SK-N-SH (cell line): ENCODE measurements at regions not wholly inside any gene's neighbourhood (a gene's known extent, or its start where the extent isn't known, plus 50 kb on each side); places are given as distances from the start of the nearest gene placed in this dataset.
"Not testable (repeated sequence)": the region's sequence is repeated elsewhere in the genome, so short reads cannot be mapped to it uniquely, and the experiment has no call there.

Experiments used
- CTCF ChIA-PET: fragments of 300-600, 350-600 bp; formaldehyde crosslinking; extraction: SDS; loops from one replicate; lab custom pipeline; 2021; lab: Yijun Ruan, JAX
- POLR2A ChIA-PET: fragments of 350-600 bp; sonication (Branson Sonifier 250); formaldehyde crosslinking; extraction: SDS; loops from one replicate; lab custom pipeline; 2020; ENCODE audit warnings: antibody characterized with exemption, inconsistent platforms; lab: Yijun Ruan, JAX
- DNase-seq: peaks from one replicate; pipeline ENCODE4 v3.0.0; 2012
- H2AFZ ChIP-seq: fragments of 200-600 bp; sonication (generic); 2 replicates; pipeline ENCODE4 v1.8.1; 2016; ENCODE audit warnings: antibody characterized with exemption, mild to moderate bottlenecking, low read depth
- H3F3A ChIP-seq: fragments of 200-600 bp; sonication (generic); replicated peaks from 2 replicates; pipeline ENCODE3; 2016; ENCODE audit warnings: antibody characterized with exemption, mild to moderate bottlenecking; ENCODE audit not compliant: insufficient read depth
- H3K27ac ChIP-seq, 2 experiments: fragments of 200-500 bp in 1 of 2; fragments of 200-600 bp in 1 of 2; sonication (Bioruptor generic) in 1 of 2; sonication (generic), shearing (Covaris generic) in 1 of 2; 2 replicates each; pipeline versions ENCODE4 v1.5.1 to v1.6.1; 2014 to 2016; ENCODE audit warnings: low read depth in 2 of 2, inconsistent platforms in 1 of 2, low read length in 1 of 2, mild to moderate bottlenecking in 1 of 2, mixed read lengths in 1 of 2
- H3K27me3 ChIP-seq: fragments of 200-600 bp; sonication (generic), shearing (Covaris generic); 2 replicates; pipeline ENCODE4 v1.6.1; 2016; ENCODE audit warnings: mixed run types; ENCODE audit not compliant: insufficient read depth
- H3K36me3 ChIP-seq, 2 experiments: fragments of 200-500 bp in 1 of 2; fragments of 200-600 bp in 1 of 2; sonication (Bioruptor generic) in 1 of 2; sonication (generic) in 1 of 2; replicated peaks in 1 of 2; 2 replicates each; pipeline versions ENCODE3 to v1.5.1; 2014 to 2016; ENCODE audit warnings: low read length in 1 of 2, mild to moderate bottlenecking in 1 of 2; ENCODE audit not compliant: insufficient read depth in 2 of 2, control insufficient read depth in 1 of 2
- H3K4me1 ChIP-seq, 2 experiments: fragments of 200-500 bp in 1 of 2; fragments of 200-600 bp in 1 of 2; sonication (Bioruptor generic) in 1 of 2; sonication (generic), shearing (Covaris generic) in 1 of 2; 2 replicates each; pipeline versions ENCODE4 v1.5.1 to v1.6.1; 2014 to 2016; ENCODE audit warnings: low read depth in 1 of 2, low read length in 1 of 2, mixed run types in 1 of 2; ENCODE audit not compliant: insufficient read depth in 2 of 2, control insufficient read depth in 1 of 2
- H3K4me2 ChIP-seq: fragments of 200-600 bp; sonication (generic), shearing (Covaris generic); 2 replicates; pipeline ENCODE4 v1.6.1; 2017; ENCODE audit warnings: mixed run types
- H3K4me3 ChIP-seq, 2 experiments: fragments of 200-500 bp in 1 of 2; fragments of 200-600 bp in 1 of 2; sonication (Bioruptor generic) in 1 of 2; sonication (generic), shearing (Covaris generic) in 1 of 2; 2 replicates each; pipeline versions ENCODE4 v1.5.1 to v1.8.1; 2014 to 2016; ENCODE audit warnings: low read depth in 2 of 2, inconsistent platforms in 1 of 2, low read length in 1 of 2, mild to moderate bottlenecking in 1 of 2, mixed read lengths in 1 of 2, moderate library complexity in 1 of 2
- H3K79me2 ChIP-seq: fragments of 200-600 bp; sonication (generic); 2 replicates; pipeline ENCODE4 v1.8.1; 2017; ENCODE audit warnings: mild to moderate bottlenecking; ENCODE audit not compliant: insufficient read depth
- H3K9ac ChIP-seq: fragments of 200-600 bp; sonication (generic); 2 replicates; pipeline ENCODE4 v1.6.1; 2017; ENCODE audit warnings: mixed run types
- H3K9me2 ChIP-seq: fragments of 200-600 bp; sonication (generic); 2 replicates; pipeline ENCODE4 v1.6.1; 2017; ENCODE audit warnings: mixed run types
- H3K9me3 ChIP-seq: fragments of 200-600 bp; sonication (generic); 2 replicates; pipeline ENCODE4 v1.6.1; 2017; ENCODE audit warnings: mixed run types, mild to moderate bottlenecking, moderate library complexity
- H4K20me1 ChIP-seq: fragments of 200-600 bp; sonication (generic); 2 replicates; pipeline ENCODE4 v1.6.1; 2017; ENCODE audit warnings: mild to moderate bottlenecking, mixed run types; ENCODE audit not compliant: insufficient read depth
- EZH2phosphoT487 ChIP-seq: fragments of 200-600 bp; sonication (generic); IDR thresholded peaks from 2 replicates; pipeline ENCODE4 v1.6.1; 2017; ENCODE audit warnings: low read depth, mixed run types, mild to moderate bottlenecking, antibody characterized with exemption, moderate library complexity, borderline replicate concordance
- FOSL2 ChIP-seq: IDR thresholded peaks from 2 replicates; pipeline ENCODE4 v1.4.0; 2012; ENCODE audit warnings: low read depth, mild to moderate bottlenecking, moderate library complexity, borderline replicate concordance
- MXI1 ChIP-seq: IDR thresholded peaks from 2 replicates; pipeline ENCODE4 v1.6.1; 2012; ENCODE audit warnings: mild to moderate bottlenecking, low read depth, low read length, improper control_type of control experiment
- RCOR1 ChIP-seq: fragments of 150-350 bp; IDR thresholded peaks from 2 replicates; pipeline ENCODE4 v1.6.1; 2017; ENCODE audit warnings: antibody characterized with exemption, low read length
- TCF12 ChIP-seq: IDR thresholded peaks from 2 replicates; pipeline ENCODE4 v1.4.0; 2012
- YY1 ChIP-seq: IDR thresholded peaks from 2 replicates; pipeline ENCODE4 v1.4.0; 2012; ENCODE audit warnings: low read depth, mild to moderate bottlenecking
- WGBS: methylation state at CpG from one replicate; pipeline ENCODE4 v1.1.6; 2017; ENCODE audit warnings: low lambda C conversion rate; 5-methylcytosine and 5-hydroxymethylcytosine counted together
- TF ChIP-seq, protein P1 (sequence below): IDR thresholded peaks from 2 replicates; pipeline ENCODE4 v1.4.0; 2012; ENCODE audit warnings: low read depth, borderline replicate concordance
- TF ChIP-seq, protein P2 (sequence below): IDR thresholded peaks from 2 replicates; pipeline ENCODE4 v1.6.1; 2012; ENCODE audit warnings: mild to moderate bottlenecking, low read depth, low read length, moderate library complexity
- TF ChIP-seq, protein P3 (sequence below): IDR thresholded peaks from 2 replicates; pipeline ENCODE4 v1.4.0; 2012; ENCODE audit warnings: low read depth

DNA sequence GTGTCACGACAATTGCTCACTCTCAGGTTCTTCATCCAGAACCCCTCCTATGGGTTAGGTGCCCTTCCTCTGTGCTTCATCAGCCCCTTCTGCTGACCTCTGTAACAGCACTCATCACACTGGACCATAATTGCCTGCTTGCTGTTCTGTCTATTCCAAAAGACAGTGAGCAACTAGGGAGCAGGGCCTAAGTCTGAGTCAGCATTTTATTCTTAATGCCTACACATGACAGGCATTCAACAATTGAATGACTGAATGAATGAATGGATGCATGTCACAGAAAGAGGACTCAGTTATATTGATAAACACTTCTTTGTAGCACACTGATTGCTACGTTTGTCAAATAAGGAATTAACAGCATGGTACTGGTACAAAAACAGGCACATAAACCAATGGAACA lies 317.0 kb downstream of the ZIC3 start:
- H3K9me3 ChIP-seq = no peaks in the 10 kb centered on the region
- H3K9ac ChIP-seq = no peak overlapping the region
- no peaks in the 10 kb centered on the region for H4K20me1 ChIP-seq
- H3K79me2 ChIP-seq = no peaks in the 10 kb centered on the region
- no peak overlapping the region for H3K4me2 ChIP-seq
- DNase-seq = no peak
- TF ChIP-seq EZH2phosphoT487 (no peak), MXI1 (no peak), YY1 (no peak), TCF12 (no peak), RCOR1 (no peak), FOSL2 (no peak)
- TF ChIP-seq, protein P1, sequence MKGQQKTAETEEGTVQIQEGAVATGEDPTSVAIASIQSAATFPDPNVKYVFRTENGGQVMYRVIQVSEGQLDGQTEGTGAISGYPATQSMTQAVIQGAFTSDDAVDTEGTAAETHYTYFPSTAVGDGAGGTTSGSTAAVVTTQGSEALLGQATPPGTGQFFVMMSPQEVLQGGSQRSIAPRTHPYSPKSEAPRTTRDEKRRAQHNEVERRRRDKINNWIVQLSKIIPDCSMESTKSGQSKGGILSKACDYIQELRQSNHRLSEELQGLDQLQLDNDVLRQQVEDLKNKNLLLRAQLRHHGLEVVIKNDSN = no peak
- TF ChIP-seq, protein P2, sequence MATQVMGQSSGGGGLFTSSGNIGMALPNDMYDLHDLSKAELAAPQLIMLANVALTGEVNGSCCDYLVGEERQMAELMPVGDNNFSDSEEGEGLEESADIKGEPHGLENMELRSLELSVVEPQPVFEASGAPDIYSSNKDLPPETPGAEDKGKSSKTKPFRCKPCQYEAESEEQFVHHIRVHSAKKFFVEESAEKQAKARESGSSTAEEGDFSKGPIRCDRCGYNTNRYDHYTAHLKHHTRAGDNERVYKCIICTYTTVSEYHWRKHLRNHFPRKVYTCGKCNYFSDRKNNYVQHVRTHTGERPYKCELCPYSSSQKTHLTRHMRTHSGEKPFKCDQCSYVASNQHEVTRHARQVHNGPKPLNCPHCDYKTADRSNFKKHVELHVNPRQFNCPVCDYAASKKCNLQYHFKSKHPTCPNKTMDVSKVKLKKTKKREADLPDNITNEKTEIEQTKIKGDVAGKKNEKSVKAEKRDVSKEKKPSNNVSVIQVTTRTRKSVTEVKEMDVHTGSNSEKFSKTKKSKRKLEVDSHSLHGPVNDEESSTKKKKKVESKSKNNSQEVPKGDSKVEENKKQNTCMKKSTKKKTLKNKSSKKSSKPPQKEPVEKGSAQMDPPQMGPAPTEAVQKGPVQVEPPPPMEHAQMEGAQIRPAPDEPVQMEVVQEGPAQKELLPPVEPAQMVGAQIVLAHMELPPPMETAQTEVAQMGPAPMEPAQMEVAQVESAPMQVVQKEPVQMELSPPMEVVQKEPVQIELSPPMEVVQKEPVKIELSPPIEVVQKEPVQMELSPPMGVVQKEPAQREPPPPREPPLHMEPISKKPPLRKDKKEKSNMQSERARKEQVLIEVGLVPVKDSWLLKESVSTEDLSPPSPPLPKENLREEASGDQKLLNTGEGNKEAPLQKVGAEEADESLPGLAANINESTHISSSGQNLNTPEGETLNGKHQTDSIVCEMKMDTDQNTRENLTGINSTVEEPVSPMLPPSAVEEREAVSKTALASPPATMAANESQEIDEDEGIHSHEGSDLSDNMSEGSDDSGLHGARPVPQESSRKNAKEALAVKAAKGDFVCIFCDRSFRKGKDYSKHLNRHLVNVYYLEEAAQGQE = no peak
- TF ChIP-seq, protein P3, sequence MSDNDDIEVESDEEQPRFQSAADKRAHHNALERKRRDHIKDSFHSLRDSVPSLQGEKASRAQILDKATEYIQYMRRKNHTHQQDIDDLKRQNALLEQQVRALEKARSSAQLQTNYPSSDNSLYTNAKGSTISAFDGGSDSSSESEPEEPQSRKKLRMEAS = no peak
- TF ChIP-seq, all 33 proteins: peak for 0
- no peak overlapping the region for H3K27ac ChIP-seq
- no peaks in the 10 kb centered on the region for H3F3A ChIP-seq
- POLR2A ChIA-PET = no interaction called here
- no peaks in the 10 kb centered on the region for H3K36me3 ChIP-seq
- CTCF ChIA-PET = no interaction called here
- H3K4me1 ChIP-seq = no peaks in the 10 kb centered on the region
- WGBS = 4% methylated on average over 2 of the region's 2 CpGs
- H2AFZ ChIP-seq = no peak overlapping the region
- H3K4me3 ChIP-seq = no peak overlapping the region
- H3K27me3 ChIP-seq = no peaks in the 10 kb centered on the region
- no peaks in the 10 kb centered on the region for H3K9me2 ChIP-seq

DNA sequence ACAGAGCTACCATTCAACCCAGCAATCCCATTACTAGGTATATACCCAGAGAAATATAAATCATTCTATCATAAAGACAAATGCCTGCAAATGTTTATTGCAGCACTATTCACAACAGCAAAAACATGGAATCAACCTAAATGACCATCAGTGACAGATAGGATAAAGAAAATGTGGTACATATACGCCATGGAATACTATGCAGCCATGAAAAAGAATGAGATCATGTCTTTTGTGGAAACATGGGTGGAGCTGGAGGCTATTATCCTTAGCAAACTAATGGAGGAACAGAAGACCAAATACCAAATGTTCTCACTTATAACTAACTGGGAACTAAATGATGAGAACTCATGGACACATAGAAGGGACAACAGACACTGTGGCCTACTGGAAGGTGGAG lies 318.9 kb downstream of the ZIC3 start:
- H3K9ac ChIP-seq, POLR2A ChIA-PET, H3K4me3 ChIP-seq, CTCF ChIA-PET, H3F3A ChIP-seq, DNase-seq, H3K9me2 ChIP-seq, H3K79me2 ChIP-seq, H3K9me3 ChIP-seq, H3K4me2 ChIP-seq, H2AFZ ChIP-seq, H3K27ac ChIP-seq, H3K36me3 ChIP-seq, H4K20me1 ChIP-seq, H3K4me1 ChIP-seq, H3K27me3 ChIP-seq: not testable (repeated sequence)
- WGBS = 0% methylated on average over 1 of the region's 1 CpG
